Activated T-helper 2 cell treated with anti-CD3 and anti-CD28 coated beads, Interferon-gamma antibody, Interleukin-2, Interleukin-4, amounts not matched to agents 10 μg/mL and 5 μg/mL and 100 μg/mL, durations not matched to agents 14 hours and 24 hours and 36 hours (primary cell): ENCODE measurements at regions not wholly inside any gene's neighbourhood (a gene's known extent, or its start where the extent isn't known, plus 50 kb on each side); places are given as distances from the start of the nearest gene placed in this dataset.

Experiments
- DNase-seq: peaks from one replicate; pipeline ENCODE4 v3.0.0; 2021; ENCODE audit warnings: low spot score
- H3K27ac Mint-ChIP-seq: one replicate; pipeline ENCODE4 v1.8.0; 2021; ENCODE audit warnings: mixed read lengths
- H3K27me3 Mint-ChIP-seq: one replicate; pipeline ENCODE4 v1.8.0; 2021; ENCODE audit warnings: low read depth, mixed read lengths
- H3K36me3 Mint-ChIP-seq: one replicate; pipeline ENCODE4 v1.8.0; 2021; ENCODE audit warnings: low read depth, mixed read lengths
- H3K4me1 Mint-ChIP-seq: one replicate; pipeline ENCODE4 v1.8.0; 2021; ENCODE audit warnings: low read depth, mixed read lengths
- H3K4me3 Mint-ChIP-seq: one replicate; pipeline ENCODE4 v1.8.0; 2021; ENCODE audit warnings: low read depth, mild to moderate bottlenecking, moderate library complexity, mixed read lengths
- H3K9me3 Mint-ChIP-seq: one replicate; pipeline ENCODE4 v1.8.0; 2021; ENCODE audit warnings: mixed read lengths
- intact Hi-C: fragments of 100-400 bp; cut with micrococcal nuclease; formaldehyde crosslinking; loops from one replicate; pipeline ENCODE4 v1.15.1; 2023

DNA sequence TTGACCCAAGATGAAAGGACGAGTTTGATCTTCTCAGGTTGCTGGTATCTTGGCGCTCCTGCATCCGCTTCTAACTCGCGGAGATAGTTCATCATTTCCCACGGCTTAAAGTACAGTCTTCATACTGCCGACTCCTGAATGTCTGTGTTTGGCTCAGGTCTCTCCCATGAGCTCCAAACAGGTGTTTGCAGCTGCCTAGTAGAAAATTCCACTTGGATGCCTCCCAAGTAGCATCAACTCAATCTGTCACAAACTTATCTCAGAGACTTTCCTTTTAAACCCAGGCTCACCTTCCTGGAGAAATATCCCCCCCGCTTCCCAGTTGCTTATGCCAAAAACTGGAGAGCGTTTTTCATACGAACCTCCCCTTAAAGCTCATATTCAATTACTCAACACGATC lies 986.5 kb downstream of the TBC1D22A start:
- intact Hi-C loops: no loop called here
- Mint-ChIP-seq H3K27ac (no peak overlapping the region), H3K27me3 (no peaks in the 10 kb centered on the region), H3K4me1 (no peaks in the 10 kb centered on the region), H3K9me3 (no peaks in the 10 kb centered on the region), H3K4me3 (no peak overlapping the region), H3K36me3 (no peaks in the 10 kb centered on the region)
- DNase-seq: no peak

GRCh38 chr22:47748271-47748670 lies 985.8 kb downstream of the TBC1D22A start:
- Mint-ChIP-seq H3K9me3 (no peaks in the 10 kb centered on the region), H3K4me3 (no peak overlapping the region), H3K4me1 (no peaks in the 10 kb centered on the region), H3K27ac (no peak overlapping the region), H3K36me3 (no peaks in the 10 kb centered on the region), H3K27me3 (no peaks in the 10 kb centered on the region)
- intact Hi-C loops: no loop called here
- DNase-seq: no peak

GRCh38 chr22:47740109-47740805 lies 977.8 kb downstream of the TBC1D22A start:
- H3K9me3 Mint-ChIP-seq: no peaks in the 10 kb centered on the region
- intact Hi-C loops: no loop called here
- no peaks in the 10 kb centered on the region for H3K4me1 Mint-ChIP-seq
- DNase-seq: no peak
- no peaks in the 10 kb centered on the region for H3K27me3 Mint-ChIP-seq
- no peak overlapping the region for H3K27ac Mint-ChIP-seq
- H3K36me3 Mint-ChIP-seq: no peaks in the 10 kb centered on the region
- H3K4me3 Mint-ChIP-seq: no peak overlapping the region

DNA sequence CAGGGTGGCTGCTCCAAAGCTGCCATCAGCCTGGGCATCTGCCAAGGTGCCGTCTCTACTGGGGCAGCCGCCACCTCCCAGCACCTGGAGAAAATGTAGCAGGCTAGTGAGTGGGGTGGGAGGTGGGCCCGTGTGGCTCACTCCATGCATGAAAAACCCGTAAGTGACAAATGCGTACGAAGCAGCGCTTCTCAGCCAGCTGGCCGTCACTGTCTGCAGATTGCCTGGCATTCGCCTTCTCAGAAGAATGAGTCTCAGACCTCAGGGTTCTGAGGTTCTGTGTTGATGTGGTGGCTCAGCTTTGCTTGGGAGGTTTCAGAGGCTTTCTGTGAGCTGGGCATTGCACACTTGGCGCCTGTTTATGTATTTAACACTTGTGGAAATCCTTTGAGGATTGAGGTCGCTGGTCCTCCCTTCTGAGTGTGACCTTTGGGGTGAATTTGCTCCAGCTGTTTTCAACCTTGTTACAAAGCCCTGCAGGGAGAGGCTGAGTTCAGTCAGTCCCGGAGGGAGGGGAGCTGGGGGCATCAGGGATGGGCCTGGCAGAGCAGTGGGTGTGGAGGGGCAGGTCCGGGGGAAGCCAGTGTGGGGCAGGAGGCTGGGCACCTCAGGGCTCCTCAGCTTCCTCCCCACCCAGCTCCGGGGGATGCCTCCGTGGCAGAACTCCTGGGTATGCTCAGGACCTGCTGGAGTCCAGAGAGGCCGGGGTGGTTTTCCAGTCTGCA lies 977.0 kb downstream of the TBC1D22A start:
- Mint-ChIP-seq H3K27me3 (no peaks in the 10 kb centered on the region), H3K9me3 (no peaks in the 10 kb centered on the region), H3K4me1 (no peaks in the 10 kb centered on the region), H3K36me3 (no peaks in the 10 kb centered on the region), H3K27ac (no peak overlapping the region), H3K4me3 (no peak overlapping the region)
- intact Hi-C loops: no loop called here
- no peak for DNase-seq

DNA sequence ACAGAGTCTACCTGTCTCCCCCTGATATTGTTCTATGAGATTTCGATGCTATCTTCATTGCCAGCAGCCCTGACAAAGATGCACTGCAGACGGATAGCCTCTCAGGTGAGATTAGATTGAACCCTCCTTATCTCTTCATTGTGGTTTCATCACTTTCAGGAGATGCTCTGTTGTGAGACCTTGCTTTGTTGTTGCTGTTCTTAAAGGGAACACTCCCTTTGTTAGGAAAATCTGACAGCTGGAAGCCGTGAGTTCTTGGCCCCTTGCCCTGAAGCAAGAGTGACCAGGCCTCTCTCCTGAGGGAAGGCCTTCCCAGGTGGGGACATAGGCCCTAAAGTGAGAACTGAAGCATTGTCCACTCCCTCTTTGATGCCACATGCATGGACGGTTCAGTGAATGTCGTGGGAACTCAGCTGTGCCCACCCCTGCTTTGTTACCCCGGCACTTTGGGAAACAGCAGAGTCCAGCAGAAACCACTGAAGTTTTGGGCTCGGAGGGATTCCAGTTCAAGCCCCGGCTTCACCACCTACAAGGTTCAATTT lies 976.1 kb downstream of the TBC1D22A start:
- H3K36me3 Mint-ChIP-seq: no peaks in the 10 kb centered on the region
- intact Hi-C loops: no loop called here
- H3K27ac Mint-ChIP-seq: no peak overlapping the region
- H3K9me3 Mint-ChIP-seq: no peaks in the 10 kb centered on the region
- H3K4me1 Mint-ChIP-seq: no peaks in the 10 kb centered on the region
- no peaks in the 10 kb centered on the region for H3K27me3 Mint-ChIP-seq
- H3K4me3 Mint-ChIP-seq: no peak overlapping the region
- DNase-seq: no peak

DNA sequence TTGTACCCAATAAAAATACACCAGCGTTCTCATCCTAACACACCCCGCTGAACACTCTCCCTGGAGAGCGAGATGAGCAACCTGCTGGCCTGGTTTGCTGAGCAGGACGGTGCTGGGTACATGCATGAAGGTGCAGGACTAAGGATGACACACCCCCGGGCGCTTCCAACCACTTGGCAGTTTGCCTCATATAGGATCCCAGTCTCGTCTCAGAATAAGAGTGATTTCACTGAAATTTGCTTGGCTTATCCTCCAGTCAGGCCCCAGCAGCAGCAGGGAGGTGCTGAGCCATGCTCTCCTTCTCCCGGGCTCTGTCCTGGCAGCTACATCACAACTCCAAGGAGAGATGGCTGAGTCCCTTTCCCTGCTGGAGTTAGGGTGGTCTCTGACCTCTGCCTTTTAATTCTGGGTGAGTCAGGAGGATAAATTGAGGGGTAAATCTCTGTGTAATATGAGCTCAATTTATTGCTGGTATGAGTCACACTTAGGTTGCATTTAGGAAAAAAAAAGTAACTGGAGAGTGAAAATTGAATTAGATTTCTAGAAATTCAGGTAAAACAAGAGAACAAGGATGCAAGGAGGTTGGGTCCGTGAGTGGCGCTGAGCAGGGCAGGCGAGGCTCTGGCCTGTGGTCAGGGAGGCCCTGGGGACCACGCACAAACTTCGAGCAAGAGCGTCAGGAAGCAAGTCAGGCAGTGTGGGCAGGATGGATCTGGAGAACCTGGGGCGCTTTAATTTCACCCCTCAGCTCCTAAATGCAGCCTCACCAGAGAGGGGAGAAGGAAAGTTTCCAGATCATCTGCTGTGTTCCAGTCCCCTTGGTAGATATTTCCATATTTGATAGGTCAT lies 974.0 kb downstream of the TBC1D22A start:
- Mint-ChIP-seq H3K4me3 (no peak overlapping the region), H3K36me3 (no peaks in the 10 kb centered on the region), H3K27ac (no peak overlapping the region), H3K4me1 (no peaks in the 10 kb centered on the region), H3K27me3 (no peaks in the 10 kb centered on the region), H3K9me3 (no peaks in the 10 kb centered on the region)
- no peak for DNase-seq
- intact Hi-C loops: no loop called here

DNA sequence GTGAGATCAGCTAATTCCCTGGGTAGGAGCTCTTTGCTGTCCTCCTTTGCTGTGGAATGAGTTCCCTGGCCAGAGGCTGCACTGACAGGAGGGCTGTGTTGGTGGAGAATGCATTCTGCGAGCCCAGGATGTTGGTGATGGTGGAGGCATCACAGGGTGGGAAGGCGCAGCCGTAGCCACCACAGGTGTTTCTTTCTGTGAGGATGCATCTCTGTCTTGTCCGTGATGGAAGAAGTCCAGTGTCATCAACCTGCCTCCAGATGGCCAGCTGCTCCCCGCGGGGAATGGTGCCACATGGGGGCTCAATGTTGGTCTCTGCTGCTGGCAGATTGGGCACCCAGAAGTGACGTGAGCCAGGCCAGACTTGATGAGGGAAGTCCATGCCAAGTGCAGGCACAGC lies 972.1 kb downstream of the TBC1D22A start:
- no peaks in the 10 kb centered on the region for H3K9me3 Mint-ChIP-seq
- no peak overlapping the region for H3K27ac Mint-ChIP-seq
- H3K4me3 Mint-ChIP-seq: no peak overlapping the region
- intact Hi-C loops: no loop called here
- no peaks in the 10 kb centered on the region for H3K4me1 Mint-ChIP-seq
- DNase-seq: no peak
- H3K27me3 Mint-ChIP-seq: no peaks in the 10 kb centered on the region
- H3K36me3 Mint-ChIP-seq: no peaks in the 10 kb centered on the region

GRCh38 chr22:47727641-47728040 lies 965.2 kb downstream of the TBC1D22A start:
- no peak overlapping the region for H3K27ac Mint-ChIP-seq
- no peaks in the 10 kb centered on the region for H3K27me3 Mint-ChIP-seq
- intact Hi-C loops: no loop called here
- no peak overlapping the region for H3K4me3 Mint-ChIP-seq
- H3K9me3 Mint-ChIP-seq: peaks cover 3% of the 10 kb centered on the region
- H3K4me1 Mint-ChIP-seq: no peaks in the 10 kb centered on the region
- no peaks in the 10 kb centered on the region for H3K36me3 Mint-ChIP-seq
- no peak for DNase-seq

- no peak overlapping the region for H3K4me3 Mint-ChIP-seq
- no peak for DNase-seq
- H3K27me3 Mint-ChIP-seq: no peaks in the 10 kb centered on the region
- peaks cover 3% of the 10 kb centered on the region for H3K9me3 Mint-ChIP-seq
- H3K4me1 Mint-ChIP-seq: no peaks in the 10 kb centered on the region
- intact Hi-C loops: no loop called here
- no peak overlapping the region for H3K27ac Mint-ChIP-seq
- H3K36me3 Mint-ChIP-seq: no peaks in the 10 kb centered on the region
Observed at GRCh38 chr22:47724751-47725150, 962.3 kb downstream of the TBC1D22A start.

- Mint-ChIP-seq H3K4me3 (no peak overlapping the region), H3K4me1 (no peaks in the 10 kb centered on the region), H3K27ac (no peak overlapping the region), H3K9me3 (no peaks in the 10 kb centered on the region), H3K27me3 (no peaks in the 10 kb centered on the region), H3K36me3 (no peaks in the 10 kb centered on the region)
- DNase-seq: no peak
- intact Hi-C loops: no loop called here
Observed at GRCh38 chr22:47724030-47724429, 961.6 kb downstream of the TBC1D22A start.

DNA sequence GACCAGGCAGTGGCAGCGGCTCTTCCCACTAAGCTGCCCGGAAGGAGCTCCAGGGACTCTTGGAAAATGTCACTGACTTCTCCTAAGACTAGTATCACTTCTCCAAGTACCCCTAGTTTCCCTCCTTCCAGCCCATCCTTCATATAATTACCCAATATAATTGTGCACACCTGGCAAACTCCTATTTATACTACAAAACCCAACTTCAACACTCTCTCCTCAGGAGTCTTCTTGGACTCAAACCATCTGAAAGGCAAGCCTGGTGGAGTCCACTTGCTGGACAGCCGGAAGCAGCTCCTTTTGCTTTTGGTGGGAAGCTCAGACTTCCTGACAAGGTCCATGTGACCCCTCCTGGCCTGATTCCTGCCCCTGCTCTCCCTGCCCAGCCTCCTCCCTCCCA lies 955.9 kb downstream of the TBC1D22A start:
- Mint-ChIP-seq H3K4me3 (no peak overlapping the region), H3K27me3 (no peaks in the 10 kb centered on the region), H3K4me1 (no peaks in the 10 kb centered on the region), H3K36me3 (no peaks in the 10 kb centered on the region), H3K9me3 (no peaks in the 10 kb centered on the region), H3K27ac (no peak overlapping the region)
- no peak for DNase-seq
- intact Hi-C loops: no loop called here

GRCh38 chr22:47716890-47717615 lies 954.6 kb downstream of the TBC1D22A start:
- Mint-ChIP-seq H3K27ac (no peak overlapping the region), H3K4me3 (no peak overlapping the region), H3K27me3 (no peaks in the 10 kb centered on the region), H3K36me3 (no peaks in the 10 kb centered on the region), H3K9me3 (no peaks in the 10 kb centered on the region), H3K4me1 (no peaks in the 10 kb centered on the region)
- DNase-seq: no peak
- intact Hi-C loops: no loop called here
